Upper lobe of left lung (tissue), 6 donors: ENCODE measurements at regions not wholly inside any gene's neighbourhood (a gene's known extent, or its start where the extent isn't known, plus 50 kb on each side); places are given as distances from the start of the nearest gene placed in this dataset.
"Not testable (repeated sequence)": the region's sequence is repeated elsewhere in the genome, so short reads cannot be mapped to it uniquely, and the experiment has no call there.

Experiments used
- ATAC-seq, 2 donors: fragments of 200-7000 bp; cut with Tn5 transposase; one replicate each; pipeline ENCODE4 v1.9.1; 2022; ENCODE audit warnings: mild to moderate bottlenecking in 2 of 2, moderate library complexity in 2 of 2; ENCODE audit not compliant: low FRiP score in 2 of 2
- DNase-seq, 2 donors: peaks; one replicate each; pipeline ENCODE4 v3.0.0-alpha.2; 2019 to 2020
- H3K27ac ChIP-seq, 4 donors: fragments of 200-600 bp; sonication (generic); one replicate each; pipeline ENCODE4 v1.5.1; 2016 to 2019
- H3K27me3 ChIP-seq, 4 donors: fragments of 200-600 bp; sonication (generic); one replicate each; pipeline ENCODE4 v1.5.1; 2017 to 2019
- H3K36me3 ChIP-seq, 4 donors: fragments of 200-600 bp; sonication (generic); one replicate each; pipeline ENCODE4 v1.5.1; 2016 to 2019
- H3K4me1 ChIP-seq, 4 donors: fragments of 200-600 bp; sonication (generic); one replicate each; pipeline ENCODE4 v1.5.1; 2018 to 2019
- H3K4me3 ChIP-seq, 4 donors: fragments of 200-600 bp; sonication (generic); one replicate each; pipeline ENCODE4 v1.5.1; 2017 to 2019; ENCODE audit warnings: mild to moderate bottlenecking in 2 of 4, moderate library complexity in 1 of 4
- H3K9me3 ChIP-seq, 4 donors: fragments of 200-600 bp; sonication (generic); one replicate each; pipeline ENCODE4 v1.5.1; 2018 to 2019
- CTCF ChIP-seq, 6 experiments: fragments of 450-650 bp in 4 of 6; fragments of 200-600 bp in 2 of 6; sonication (generic) in 2 of 6; IDR thresholded peaks; one replicate each; pipeline ENCODE4 v1.5.1; 2016 to 2019; ENCODE audit warnings: antibody characterized with exemption in 6 of 6
- EP300 ChIP-seq, 4 donors: sonication (generic); formaldehyde crosslinking; IDR thresholded peaks; one replicate each; pipeline ENCODE4 v1.5.1; 2017; ENCODE audit warnings: antibody characterized with exemption in 4 of 4, control low read depth in 2 of 4
- POLR2A ChIP-seq, 4 donors: fragments of 450-650 bp; IDR thresholded peaks; one replicate each; pipeline ENCODE4 v1.5.1; 2016 to 2017; ENCODE audit warnings: antibody characterized with exemption in 4 of 4, mild to moderate bottlenecking in 2 of 4
- POLR2AphosphoS5 ChIP-seq, 2 donors: sonication (generic); formaldehyde crosslinking; IDR thresholded peaks; one replicate each; pipeline ENCODE4 v1.5.1; 2017; ENCODE audit warnings: antibody characterized with exemption in 2 of 2
- WGBS, 2 donors: methylation state at CpG; one replicate each; pipeline ENCODE4 v1.1.5; 2017 to 2018; 5-methylcytosine and 5-hydroxymethylcytosine counted together
- donor health status: DM: no; HTN: no; CAD: no; lungs with moderate emphysema.
- donor health status: DM: no; HTN: yes; CAD: no; lungs with severe emphysema.

- Histone ChIP-seq H3K27me3 (no peaks in the 10 kb centered on the region), H3K36me3 (no peaks in the 10 kb centered on the region), H3K4me1 (no peaks in the 10 kb centered on the region), H3K27ac (no peak overlapping the region), H3K4me3 (no peak overlapping the region), H3K9me3 (no peaks in the 10 kb centered on the region)
- TF ChIP-seq POLR2A (IDR thresholded peaks at IDR 0.05) = no peak
- TF ChIP-seq EP300 (IDR thresholded peaks at IDR 0.05) = no peak
- no peak for TF ChIP-seq POLR2AphosphoS5 (IDR thresholded peaks at IDR 0.05)
- TF ChIP-seq CTCF (IDR thresholded peaks at IDR 0.05) = no peak
- ATAC-seq (no peak), DNase-seq (no peak)
Measured at GRCh38 chr6:77089776-77090175, 373.5 kb downstream of the HTR1B start.

- 86 to 87% methylated on average over 14 to 19 of the region's 19 CpGs for WGBS, 2 donors
Measured at GRCh38 chr6:77087794-77088318, 375.4 kb downstream of the HTR1B start.

GRCh38 chr6:77074037-77074713 lies 389.1 kb downstream of the HTR1B start:
- no peaks in the 10 kb centered on the region for H3K4me1 ChIP-seq
- H3K36me3 ChIP-seq = no peaks in the 10 kb centered on the region
- no peaks in the 10 kb centered on the region for H3K27me3 ChIP-seq
- H3K27ac ChIP-seq = no peak overlapping the region
- no peak for TF ChIP-seq CTCF (IDR thresholded peaks at IDR 0.05)
- TF ChIP-seq POLR2A (IDR thresholded peaks at IDR 0.05) = no peak
- TF ChIP-seq POLR2AphosphoS5 (IDR thresholded peaks at IDR 0.05) = no peak
- no peak for TF ChIP-seq EP300 (IDR thresholded peaks at IDR 0.05)
- ATAC-seq = no peak
- 77 to 79% methylated on average over 7 of the region's 7 CpGs for WGBS, 2 donors
- H3K9me3 ChIP-seq = no peaks in the 10 kb centered on the region
- DNase-seq = no peak
- H3K4me3 ChIP-seq = no peak overlapping the region

More at GRCh38 chr6:77087794-77088318, 375.4 kb downstream of the HTR1B start:
- peak in 1 of 2 donors; percentile 25 for DNase-seq
- ATAC-seq, H3K36me3 ChIP-seq, H3K27ac ChIP-seq, H3K27me3 ChIP-seq, H3K4me3 ChIP-seq, H3K9me3 ChIP-seq, H3K4me1 ChIP-seq: not testable (repeated sequence)

GRCh38 chr6:77073410-77073760 lies 389.9 kb downstream of the HTR1B start:
- Histone ChIP-seq H3K4me1 (no peaks in the 10 kb centered on the region), H3K9me3 (no peaks in the 10 kb centered on the region), H3K36me3 (no peaks in the 10 kb centered on the region), H3K27me3 (no peaks in the 10 kb centered on the region), H3K4me3 (no peak overlapping the region), H3K27ac (no peak overlapping the region)
- DNase-seq = no peak
- TF ChIP-seq CTCF (IDR thresholded peaks at IDR 0.05) (no peak), POLR2AphosphoS5 (IDR thresholded peaks at IDR 0.05) (no peak)
- whole genome bisulfite sequencing, 2 donors = 66 to 67% methylated on average over 1 of the region's 1 CpG
- ATAC-seq = no peak

- no peaks in the 10 kb centered on the region for H3K4me1 ChIP-seq
- 69 to 79% methylated on average over 4 of the region's 4 CpGs for WGBS, 2 donors
- no peaks in the 10 kb centered on the region for H3K27me3 ChIP-seq
- H3K36me3 ChIP-seq = no peaks in the 10 kb centered on the region
- no peak for ATAC-seq
- no peak for DNase-seq
- H3K4me3 ChIP-seq = no peak overlapping the region
- no peaks in the 10 kb centered on the region for H3K9me3 ChIP-seq
- TF ChIP-seq POLR2AphosphoS5 (IDR thresholded peaks at IDR 0.05) (no peak), CTCF (IDR thresholded peaks at IDR 0.05) (no peak), POLR2A (IDR thresholded peaks at IDR 0.05) (no peak), EP300 (IDR thresholded peaks at IDR 0.05) (no peak)
- no peak overlapping the region for H3K27ac ChIP-seq
Measured at GRCh38 chr6:77072694-77073409, 390.4 kb downstream of the HTR1B start.
